ENCODE measurements at regions not wholly inside any gene's neighbourhood (a gene's known extent, or its start where the extent isn't known, plus 50 kb on each side); places are given as distances from the start of the nearest gene placed in this dataset.

DNA sequence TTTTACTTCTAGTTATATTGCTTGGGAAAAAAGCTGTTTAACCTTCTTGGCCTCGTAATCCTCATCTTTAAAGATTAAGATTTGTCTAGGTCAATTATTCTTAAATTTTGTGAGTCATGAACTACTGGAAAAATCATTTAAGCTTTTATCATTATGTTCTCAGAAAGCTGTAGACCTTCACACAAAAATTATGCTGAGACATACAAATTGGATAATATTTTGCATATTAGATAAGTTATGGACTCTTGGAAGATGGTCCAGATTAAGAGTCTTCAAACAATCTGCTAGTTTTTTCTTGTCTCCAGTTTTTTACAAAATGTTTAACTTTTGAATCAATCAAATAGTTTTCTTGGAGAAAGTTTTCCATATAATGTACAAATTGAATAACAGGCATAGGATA lies 108.1 kb upstream of the NEIL3 start:
- CTCF ChIA-PET, result no interaction called here
- Histone ChIP-seq H3K9me3 (ENCODE audit: control extremely low read depth in 1 of 5, control insufficient read depth in 4 of 5, insufficient read depth in 2 of 5, low read depth in 1 of 5, low read length in 4 of 5) (peaks cover 0 to 7% (median 3%) of the 10 kb centered on the region in 5 experiments), H3K27ac (ENCODE audit: insufficient read depth in 1 of 2, low read depth in 1 of 2, low read length in 2 of 2, poor library complexity in 1 of 2, severe bottlenecking in 2 of 2) (no peak overlapping the region), H3K36me3 (ENCODE audit: control insufficient read depth in 4 of 4, insufficient read depth in 4 of 4, low read length in 3 of 4) (no peaks in the 10 kb centered on the region), H3K4me3 (ENCODE audit: control insufficient read depth in 1 of 7, extremely low read depth in 1 of 7, insufficient read depth in 4 of 7, low read depth in 2 of 7, low read length in 6 of 7) (no peak overlapping the region), H3K27me3 (replicated peaks in 2 of 5; ENCODE audit: control insufficient read depth in 4 of 5, insufficient read depth in 5 of 5, low read length in 4 of 5) (no peaks in the 10 kb centered on the region), H3K4me1 (ENCODE audit: control extremely low read depth in 1 of 4, control insufficient read depth in 4 of 4, insufficient read depth in 4 of 4, low read length in 3 of 4) (no peaks in the 10 kb centered on the region)
- DNase-seq, result no peak
- POLR2A ChIA-PET, result no interaction called here
- WGBS (ENCODE audit: insufficient coverage), result no CpG with 5 or more reads among the region's 1 CpG

DNA sequence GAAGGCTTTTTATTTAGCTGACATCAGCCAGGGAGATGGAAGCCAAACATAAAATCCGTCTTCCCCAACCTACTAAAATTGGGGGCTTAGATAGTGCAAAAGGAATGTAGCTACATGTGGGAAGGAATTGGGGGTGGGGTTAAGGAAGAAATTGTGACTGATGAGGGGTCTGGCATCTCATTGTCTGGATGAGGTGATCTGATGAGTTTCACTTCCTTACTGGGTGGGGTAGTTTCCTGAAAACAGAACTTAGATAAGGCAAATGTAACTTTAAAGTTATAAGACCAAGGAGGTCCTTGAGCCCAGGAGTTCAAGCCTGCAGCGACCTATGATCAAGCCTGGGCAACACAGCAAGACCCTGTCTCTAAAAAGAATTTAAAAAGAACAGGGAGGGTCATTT lies 105.5 kb upstream of the NEIL3 start:
- POLR2A ChIA-PET, result no interaction called here
- Histone ChIP-seq H3K27ac (ENCODE audit: insufficient read depth in 1 of 2, low read depth in 1 of 2, low read length in 2 of 2, poor library complexity in 1 of 2, severe bottlenecking in 2 of 2) (no peak overlapping the region), H3K36me3 (ENCODE audit: control insufficient read depth in 4 of 4, insufficient read depth in 4 of 4, low read length in 3 of 4) (no peaks in the 10 kb centered on the region), H3K27me3 (replicated peaks in 2 of 5; ENCODE audit: control insufficient read depth in 4 of 5, insufficient read depth in 5 of 5, low read length in 4 of 5) (no peaks in the 10 kb centered on the region), H3K4me1 (ENCODE audit: control extremely low read depth in 1 of 4, control insufficient read depth in 4 of 4, insufficient read depth in 4 of 4, low read length in 3 of 4) (no peaks in the 10 kb centered on the region), H3K4me3 (ENCODE audit: control insufficient read depth in 1 of 7, extremely low read depth in 1 of 7, insufficient read depth in 4 of 7, low read depth in 2 of 7, low read length in 6 of 7) (no peak overlapping the region), H3K9me3 (ENCODE audit: control extremely low read depth in 1 of 5, control insufficient read depth in 4 of 5, insufficient read depth in 2 of 5, low read depth in 1 of 5, low read length in 4 of 5) (peaks cover 0 to 5% (median 3%) of the 10 kb centered on the region in 5 experiments)
- DNase-seq, result no peak
- no CpG with 5 or more reads among the region's 2 CpGs for WGBS (ENCODE audit: insufficient coverage)
- CTCF ChIA-PET, result no interaction called here

DNA sequence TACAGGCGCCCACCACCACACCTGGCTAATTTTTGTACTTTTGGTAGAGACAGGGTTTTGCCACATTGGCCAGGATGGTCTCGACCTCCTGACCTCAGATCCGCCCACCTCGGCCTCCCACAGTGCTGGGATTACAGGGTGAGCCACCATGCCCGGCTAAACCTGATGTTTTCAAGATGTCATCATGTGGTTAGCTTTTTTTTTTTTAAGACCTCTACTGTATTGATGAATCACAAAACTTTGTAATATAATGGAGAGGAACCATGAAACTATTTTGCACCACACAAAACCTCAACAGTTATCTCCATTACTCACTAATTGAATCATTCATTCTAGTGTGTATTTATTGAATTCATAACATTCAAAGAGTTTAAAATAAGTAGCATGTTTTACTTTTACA lies 94.7 kb upstream of the NEIL3 start:
- no peak overlapping the region for H3K4me3 ChIP-seq (ENCODE audit: control insufficient read depth in 1 of 7, extremely low read depth in 1 of 7, insufficient read depth in 4 of 7, low read depth in 2 of 7, low read length in 6 of 7)
- H3K9me3 ChIP-seq (ENCODE audit: control extremely low read depth in 1 of 5, control insufficient read depth in 4 of 5, insufficient read depth in 2 of 5, low read depth in 1 of 5, low read length in 4 of 5), result no peaks in the 10 kb centered on the region
- WGBS (ENCODE audit: insufficient coverage), result 94% methylated on average over 2 of the region's 5 CpGs
- ChIA-PET CTCF (no interaction called here), POLR2A (no interaction called here)
- H3K36me3 ChIP-seq (ENCODE audit: control insufficient read depth in 4 of 4, insufficient read depth in 4 of 4, low read length in 3 of 4), result no peaks in the 10 kb centered on the region
- H3K27me3 ChIP-seq (replicated peaks in 2 of 5; ENCODE audit: control insufficient read depth in 4 of 5, insufficient read depth in 5 of 5, low read length in 4 of 5), result no peaks in the 10 kb centered on the region
- no peak overlapping the region for H3K27ac ChIP-seq (ENCODE audit: insufficient read depth in 1 of 2, low read depth in 1 of 2, low read length in 2 of 2, poor library complexity in 1 of 2, severe bottlenecking in 2 of 2)
- DNase-seq, result no peak
- no peaks in the 10 kb centered on the region for H3K4me1 ChIP-seq (ENCODE audit: control extremely low read depth in 1 of 4, control insufficient read depth in 4 of 4, insufficient read depth in 4 of 4, low read length in 3 of 4)

DNA sequence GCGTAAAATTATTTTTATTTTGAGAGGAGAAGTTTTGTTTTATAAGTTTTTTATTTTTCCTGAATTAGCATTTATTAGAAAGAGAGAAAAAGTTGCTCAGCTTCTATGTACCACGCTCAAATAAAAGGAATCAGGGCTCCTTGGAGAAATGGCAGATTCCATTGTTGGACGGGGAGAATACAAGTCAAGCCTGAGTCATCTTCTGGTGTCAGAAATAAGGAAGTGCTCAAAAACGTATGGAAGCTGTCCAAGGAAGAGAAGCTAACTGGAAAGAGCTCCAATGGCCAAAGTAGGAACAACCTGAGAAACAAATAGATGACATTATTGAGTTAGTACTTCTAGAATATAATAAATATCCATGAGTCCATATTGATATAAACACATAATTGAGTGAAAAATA lies 89.3 kb upstream of the NEIL3 start:
- 67% methylated on average over 3 of the region's 4 CpGs for WGBS (ENCODE audit: insufficient coverage)
- H3K27ac ChIP-seq (ENCODE audit: insufficient read depth in 1 of 2, low read depth in 1 of 2, low read length in 2 of 2, poor library complexity in 1 of 2, severe bottlenecking in 2 of 2), result no peak overlapping the region
- no peaks in the 10 kb centered on the region for H3K9me3 ChIP-seq (ENCODE audit: control extremely low read depth in 1 of 5, control insufficient read depth in 4 of 5, insufficient read depth in 2 of 5, low read depth in 1 of 5, low read length in 4 of 5)
- CTCF ChIA-PET, result no interaction called here
- no peaks in the 10 kb centered on the region for H3K27me3 ChIP-seq (replicated peaks in 2 of 5; ENCODE audit: control insufficient read depth in 4 of 5, insufficient read depth in 5 of 5, low read length in 4 of 5)
- H3K4me1 ChIP-seq (ENCODE audit: control extremely low read depth in 1 of 4, control insufficient read depth in 4 of 4, insufficient read depth in 4 of 4, low read length in 3 of 4), result no peaks in the 10 kb centered on the region
- H3K4me3 ChIP-seq (ENCODE audit: control insufficient read depth in 1 of 7, extremely low read depth in 1 of 7, insufficient read depth in 4 of 7, low read depth in 2 of 7, low read length in 6 of 7), result no peak overlapping the region
- no peaks in the 10 kb centered on the region for H3K36me3 ChIP-seq (ENCODE audit: control insufficient read depth in 4 of 4, insufficient read depth in 4 of 4, low read length in 3 of 4)
- POLR2A ChIA-PET, result no interaction called here
- no peak for DNase-seq

DNA sequence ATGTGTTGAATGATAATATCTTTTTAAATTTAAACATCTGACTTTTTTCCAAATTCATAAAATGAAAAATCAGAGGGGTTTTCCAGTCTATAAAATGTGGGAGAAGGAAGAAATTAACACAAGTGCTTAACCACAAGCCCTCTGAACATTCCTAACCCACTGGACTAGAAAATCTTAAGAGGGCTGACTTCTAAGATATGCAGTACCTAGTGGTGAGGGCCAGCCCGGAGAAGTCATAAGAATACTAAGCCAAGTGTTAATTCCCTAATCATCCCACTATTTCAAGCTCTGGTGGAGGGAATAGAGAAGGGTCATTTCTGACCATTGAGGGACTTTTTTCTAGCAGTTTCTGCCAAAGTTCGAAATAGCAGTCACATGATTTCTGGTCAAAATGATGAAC lies 86.9 kb upstream of the NEIL3 start:
- H3K9me3 ChIP-seq (ENCODE audit: control extremely low read depth in 1 of 5, control insufficient read depth in 4 of 5, insufficient read depth in 2 of 5, low read depth in 1 of 5, low read length in 4 of 5), result no peaks in the 10 kb centered on the region
- CTCF ChIA-PET, result no interaction called here
- no peaks in the 10 kb centered on the region for H3K4me1 ChIP-seq (ENCODE audit: control extremely low read depth in 1 of 4, control insufficient read depth in 4 of 4, insufficient read depth in 4 of 4, low read length in 3 of 4)
- no peak overlapping the region for H3K4me3 ChIP-seq (ENCODE audit: control insufficient read depth in 1 of 7, extremely low read depth in 1 of 7, insufficient read depth in 4 of 7, low read depth in 2 of 7, low read length in 6 of 7)
- DNase-seq, result no peak
- 78% methylated on average over 1 of the region's 2 CpGs for WGBS (ENCODE audit: insufficient coverage)
- no peaks in the 10 kb centered on the region for H3K36me3 ChIP-seq (ENCODE audit: control insufficient read depth in 4 of 4, insufficient read depth in 4 of 4, low read length in 3 of 4)
- POLR2A ChIA-PET, result no interaction called here
- no peaks in the 10 kb centered on the region for H3K27me3 ChIP-seq (replicated peaks in 2 of 5; ENCODE audit: control insufficient read depth in 4 of 5, insufficient read depth in 5 of 5, low read length in 4 of 5)
- H3K27ac ChIP-seq (ENCODE audit: insufficient read depth in 1 of 2, low read depth in 1 of 2, low read length in 2 of 2, poor library complexity in 1 of 2, severe bottlenecking in 2 of 2), result no peak overlapping the region

DNA sequence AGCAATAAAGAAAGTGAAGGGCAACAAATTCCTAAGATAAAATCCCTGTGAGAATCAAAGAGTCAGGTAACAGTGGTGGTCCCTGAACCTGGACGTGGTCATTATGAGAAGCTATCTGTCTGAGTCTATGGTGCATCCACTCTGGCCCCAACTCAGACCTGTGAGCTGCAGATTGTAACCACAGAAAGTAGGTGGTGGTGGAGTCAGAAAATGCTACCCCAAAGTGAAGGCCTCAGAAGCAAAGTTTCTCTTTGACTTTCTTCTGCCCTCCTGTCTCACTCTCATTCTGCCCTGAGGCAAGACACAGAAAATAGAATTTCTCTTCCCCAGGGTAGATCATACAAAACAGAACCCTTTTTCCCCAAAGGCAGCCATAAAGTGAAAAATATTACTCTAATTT lies 84.1 kb upstream of the NEIL3 start:
- H3K36me3 ChIP-seq (ENCODE audit: control insufficient read depth in 4 of 4, insufficient read depth in 4 of 4, low read length in 3 of 4), result no peaks in the 10 kb centered on the region
- peaks cover 0 to 2% (median 0%) of the 10 kb centered on the region in 4 experiments for H3K4me1 ChIP-seq (ENCODE audit: control extremely low read depth in 1 of 4, control insufficient read depth in 4 of 4, insufficient read depth in 4 of 4, low read length in 3 of 4)
- H3K27ac ChIP-seq (ENCODE audit: insufficient read depth in 1 of 2, low read depth in 1 of 2, low read length in 2 of 2, poor library complexity in 1 of 2, severe bottlenecking in 2 of 2), result no peak overlapping the region
- ChIA-PET POLR2A (no interaction called here), CTCF (no interaction called here)
- WGBS (ENCODE audit: insufficient coverage), result no CpG with 5 or more reads among the region's 1 CpG
- H3K27me3 ChIP-seq (replicated peaks in 2 of 5; ENCODE audit: control insufficient read depth in 4 of 5, insufficient read depth in 5 of 5, low read length in 4 of 5), result no peaks in the 10 kb centered on the region
- H3K4me3 ChIP-seq (ENCODE audit: control insufficient read depth in 1 of 7, extremely low read depth in 1 of 7, insufficient read depth in 4 of 7, low read depth in 2 of 7, low read length in 6 of 7), result no peak overlapping the region
- no peaks in the 10 kb centered on the region for H3K9me3 ChIP-seq (ENCODE audit: control extremely low read depth in 1 of 5, control insufficient read depth in 4 of 5, insufficient read depth in 2 of 5, low read depth in 1 of 5, low read length in 4 of 5)
- DNase-seq, result no peak

DNA sequence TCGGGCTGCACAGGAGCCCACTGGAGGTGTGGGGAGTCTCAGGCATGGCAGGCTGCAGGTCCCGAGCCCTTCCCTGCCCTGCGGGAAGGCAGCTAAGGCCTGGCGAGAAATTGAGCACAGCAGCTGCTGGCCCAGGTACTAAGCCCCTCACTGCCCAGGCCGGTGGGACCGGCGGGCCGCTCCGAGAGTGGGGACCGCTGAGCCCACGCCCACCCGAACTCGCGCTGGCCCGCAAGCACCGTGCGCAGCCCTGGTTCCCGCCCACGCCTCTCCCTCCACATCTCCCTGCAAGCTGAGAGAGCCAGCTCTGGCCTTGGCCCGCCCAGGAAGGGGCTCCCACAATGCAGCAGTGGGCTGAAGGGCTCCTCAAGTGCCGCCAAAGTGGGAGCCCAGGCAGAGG lies 82.0 kb upstream of the NEIL3 start:
- ChIA-PET POLR2A (no interaction called here), CTCF (no interaction called here)
- no peaks in the 10 kb centered on the region for H3K9me3 ChIP-seq (ENCODE audit: control extremely low read depth in 1 of 5, control insufficient read depth in 4 of 5, insufficient read depth in 2 of 5, low read depth in 1 of 5, low read length in 4 of 5)
- H3K4me1 ChIP-seq (ENCODE audit: control extremely low read depth in 1 of 4, control insufficient read depth in 4 of 4, insufficient read depth in 4 of 4, low read length in 3 of 4), result peaks cover 0 to 2% (median 0%) of the 10 kb centered on the region in 4 experiments
- H3K27me3 ChIP-seq (replicated peaks in 2 of 5; ENCODE audit: control insufficient read depth in 4 of 5, insufficient read depth in 5 of 5, low read length in 4 of 5), result no peaks in the 10 kb centered on the region
- H3K36me3 ChIP-seq (ENCODE audit: control insufficient read depth in 4 of 4, insufficient read depth in 4 of 4, low read length in 3 of 4), result no peaks in the 10 kb centered on the region
- H3K27ac ChIP-seq (ENCODE audit: insufficient read depth in 1 of 2, low read depth in 1 of 2, low read length in 2 of 2, poor library complexity in 1 of 2, severe bottlenecking in 2 of 2), result no peak overlapping the region
- H3K4me3 ChIP-seq (ENCODE audit: control insufficient read depth in 1 of 7, extremely low read depth in 1 of 7, insufficient read depth in 4 of 7, low read depth in 2 of 7, low read length in 6 of 7), result no peak overlapping the region
- DNase-seq, result no peak
- 87% methylated on average over 15 of the region's 21 CpGs for WGBS (ENCODE audit: insufficient coverage)

DNA sequence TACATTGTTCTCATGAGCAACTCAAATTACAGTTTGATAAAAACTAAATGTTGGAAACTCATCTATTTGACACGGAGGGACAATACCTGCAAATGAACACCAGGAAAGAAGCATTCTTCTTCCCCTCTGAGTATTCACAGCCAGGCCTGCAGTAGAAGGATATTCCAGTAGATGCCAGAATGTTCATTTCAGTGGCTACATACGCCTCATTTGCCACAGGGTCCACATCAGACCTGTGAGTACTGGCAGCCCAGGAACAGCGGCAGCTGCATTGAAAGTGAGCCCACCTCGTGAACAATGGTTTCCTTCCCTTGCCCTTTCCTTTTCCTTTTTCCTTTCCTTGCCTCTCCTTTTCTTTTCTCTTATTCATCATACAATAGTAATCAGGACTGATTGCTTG lies 81.1 kb upstream of the NEIL3 start:
- no peak for DNase-seq
- Histone ChIP-seq H3K4me1 (ENCODE audit: control extremely low read depth in 1 of 4, control insufficient read depth in 4 of 4, insufficient read depth in 4 of 4, low read length in 3 of 4) (peaks cover 0 to 2% (median 0%) of the 10 kb centered on the region in 4 experiments), H3K36me3 (ENCODE audit: control insufficient read depth in 4 of 4, insufficient read depth in 4 of 4, low read length in 3 of 4) (no peaks in the 10 kb centered on the region), H3K9me3 (ENCODE audit: control extremely low read depth in 1 of 5, control insufficient read depth in 4 of 5, insufficient read depth in 2 of 5, low read depth in 1 of 5, low read length in 4 of 5) (no peaks in the 10 kb centered on the region), H3K27me3 (replicated peaks in 2 of 5; ENCODE audit: control insufficient read depth in 4 of 5, insufficient read depth in 5 of 5, low read length in 4 of 5) (no peaks in the 10 kb centered on the region), H3K4me3 (ENCODE audit: control insufficient read depth in 1 of 7, extremely low read depth in 1 of 7, insufficient read depth in 4 of 7, low read depth in 2 of 7, low read length in 6 of 7) (no peak overlapping the region), H3K27ac (ENCODE audit: insufficient read depth in 1 of 2, low read depth in 1 of 2, low read length in 2 of 2, poor library complexity in 1 of 2, severe bottlenecking in 2 of 2) (no peak overlapping the region)
- WGBS (ENCODE audit: insufficient coverage), result 90% methylated on average over 3 of the region's 4 CpGs
- POLR2A ChIA-PET, result no interaction called here
- CTCF ChIA-PET, result no interaction called here

Measured in common myeloid progenitor, CD34-positive (primary cell).